ENCODE measurements at regions not wholly inside any gene's neighbourhood (a gene's known extent, or its start where the extent isn't known, plus 50 kb on each side); places are given as distances from the start of the nearest gene placed in this dataset.

- H3K27ac ChIP-seq (ENCODE audit: extremely low read depth, low read depth, low read length) = no peak overlapping the region
- no peaks in the 10 kb centered on the region for H3K9me1 ChIP-seq (ENCODE audit: control insufficient read depth, insufficient read depth, low read length)
- FAIRE-seq = no peak
- in situ Hi-C loops (cut with MboI) (no loop called here), intact Hi-C loops (cut with micrococcal nuclease) (no loop called here)
- no peaks in the 10 kb centered on the region for H4K20me1 ChIP-seq (replicated peaks; ENCODE audit: control insufficient read depth, insufficient read depth, low read length)
- H3K9me3 ChIP-seq (replicated peaks; ENCODE audit: control insufficient read depth, insufficient read depth, low read depth, low read length) = no peaks in the 10 kb centered on the region
- no peaks in the 10 kb centered on the region for H3K79me2 ChIP-seq (ENCODE audit: control insufficient read depth, insufficient read depth, low read length)
- peaks cover 0 to 5% of the 10 kb centered on the region in 2 experiments; a peak in 1 of 5 replicates for H3K4me1 ChIP-seq (replicated peaks in 1 of 2; ENCODE audit: control insufficient read depth in 2 of 2, insufficient read depth in 2 of 2, low read length in 2 of 2)
- H2AFZ ChIP-seq (ENCODE audit: low read depth, low read length) = no peak overlapping the region
- DNase-seq (ENCODE audit: extremely low read depth in 1 of 4, low spot score in 3 of 4) = no peak
- ChIA-PET POLR2A (interaction anchor here (0.6 kb wide), 1 partner anchor 23 kb away, joined by 3 read pairs; no protein-coding TSS in a partner anchor), CTCF (ENCODE audit: low intra/inter-chr PET ratio) (no interaction called here)
- BruUV-seq (replicated peaks) = no TSS peak
- H3K4me2 ChIP-seq (ENCODE audit: insufficient read depth, low read length) = no peak overlapping the region
- no peak overlapping the region for H3K4me3 ChIP-seq
- no peak overlapping the region for H3K9ac ChIP-seq (ENCODE audit: insufficient read depth in 1 of 2, low read depth in 2 of 2, low read length in 2 of 2)
- H3K36me3 ChIP-seq (ENCODE audit: control insufficient read depth, insufficient read depth, low read length) = no peaks in the 10 kb centered on the region
- peaks cover 0 to 10% of the 10 kb centered on the region in 2 experiments; a peak in 4 of 5 replicates for H3K27me3 ChIP-seq (ENCODE audit: control insufficient read depth in 2 of 2, insufficient read depth in 2 of 2, low read length in 2 of 2)
- 13% methylated on average over 1 of the region's 1 CpG for WGBS (ENCODE audit: insufficient coverage, low coverage, missing lambda C conversion rate)
- ATAC-seq = no peak
- TF ChIP-seq ATF7 (IDR thresholded peaks at IDR 0.05) = no peak
- TF ChIP-seq, protein P1, sequence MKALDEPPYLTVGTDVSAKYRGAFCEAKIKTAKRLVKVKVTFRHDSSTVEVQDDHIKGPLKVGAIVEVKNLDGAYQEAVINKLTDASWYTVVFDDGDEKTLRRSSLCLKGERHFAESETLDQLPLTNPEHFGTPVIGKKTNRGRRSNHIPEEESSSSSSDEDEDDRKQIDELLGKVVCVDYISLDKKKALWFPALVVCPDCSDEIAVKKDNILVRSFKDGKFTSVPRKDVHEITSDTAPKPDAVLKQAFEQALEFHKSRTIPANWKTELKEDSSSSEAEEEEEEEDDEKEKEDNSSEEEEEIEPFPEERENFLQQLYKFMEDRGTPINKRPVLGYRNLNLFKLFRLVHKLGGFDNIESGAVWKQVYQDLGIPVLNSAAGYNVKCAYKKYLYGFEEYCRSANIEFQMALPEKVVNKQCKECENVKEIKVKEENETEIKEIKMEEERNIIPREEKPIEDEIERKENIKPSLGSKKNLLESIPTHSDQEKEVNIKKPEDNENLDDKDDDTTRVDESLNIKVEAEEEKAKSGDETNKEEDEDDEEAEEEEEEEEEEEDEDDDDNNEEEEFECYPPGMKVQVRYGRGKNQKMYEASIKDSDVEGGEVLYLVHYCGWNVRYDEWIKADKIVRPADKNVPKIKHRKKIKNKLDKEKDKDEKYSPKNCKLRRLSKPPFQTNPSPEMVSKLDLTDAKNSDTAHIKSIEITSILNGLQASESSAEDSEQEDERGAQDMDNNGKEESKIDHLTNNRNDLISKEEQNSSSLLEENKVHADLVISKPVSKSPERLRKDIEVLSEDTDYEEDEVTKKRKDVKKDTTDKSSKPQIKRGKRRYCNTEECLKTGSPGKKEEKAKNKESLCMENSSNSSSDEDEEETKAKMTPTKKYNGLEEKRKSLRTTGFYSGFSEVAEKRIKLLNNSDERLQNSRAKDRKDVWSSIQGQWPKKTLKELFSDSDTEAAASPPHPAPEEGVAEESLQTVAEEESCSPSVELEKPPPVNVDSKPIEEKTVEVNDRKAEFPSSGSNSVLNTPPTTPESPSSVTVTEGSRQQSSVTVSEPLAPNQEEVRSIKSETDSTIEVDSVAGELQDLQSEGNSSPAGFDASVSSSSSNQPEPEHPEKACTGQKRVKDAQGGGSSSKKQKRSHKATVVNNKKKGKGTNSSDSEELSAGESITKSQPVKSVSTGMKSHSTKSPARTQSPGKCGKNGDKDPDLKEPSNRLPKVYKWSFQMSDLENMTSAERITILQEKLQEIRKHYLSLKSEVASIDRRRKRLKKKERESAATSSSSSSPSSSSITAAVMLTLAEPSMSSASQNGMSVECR (CRISPR knock-in tag; IDR thresholded peaks at IDR 0.05) = no peak
- TF ChIP-seq ZNF174 (CRISPR knock-in tag; IDR thresholded peaks at IDR 0.05) = no peak
- TF ChIP-seq HNRNPK (IDR thresholded peaks at IDR 0.05; ENCODE audit: low read depth, low read length, poor library complexity, severe bottlenecking) = no peak
- TF ChIP-seq, protein P2, sequence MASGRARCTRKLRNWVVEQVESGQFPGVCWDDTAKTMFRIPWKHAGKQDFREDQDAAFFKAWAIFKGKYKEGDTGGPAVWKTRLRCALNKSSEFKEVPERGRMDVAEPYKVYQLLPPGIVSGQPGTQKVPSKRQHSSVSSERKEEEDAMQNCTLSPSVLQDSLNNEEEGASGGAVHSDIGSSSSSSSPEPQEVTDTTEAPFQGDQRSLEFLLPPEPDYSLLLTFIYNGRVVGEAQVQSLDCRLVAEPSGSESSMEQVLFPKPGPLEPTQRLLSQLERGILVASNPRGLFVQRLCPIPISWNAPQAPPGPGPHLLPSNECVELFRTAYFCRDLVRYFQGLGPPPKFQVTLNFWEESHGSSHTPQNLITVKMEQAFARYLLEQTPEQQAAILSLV (tag; IDR thresholded peaks at IDR 0.05) = no peak
- TF ChIP-seq HMBOX1 (IDR thresholded peaks at IDR 0.05) = no peak
- no peak for TF ChIP-seq BRCA1 (IDR thresholded peaks at IDR 0.05)
- no peak for TF ChIP-seq BRCA1 (CRISPR knock-in tag; IDR thresholded peaks at IDR 0.05)
- no peak for TF ChIP-seq STAT5A (IDR thresholded peaks at IDR 0.05; ENCODE audit: borderline replicate concordance, low read length)
- TF ChIP-seq NCOA6 (IDR thresholded peaks at IDR 0.05) = no peak
- no peak for TF ChIP-seq ZNF212 (CRISPR knock-in tag; IDR thresholded peaks at IDR 0.05)
- no peak for TF ChIP-seq ZNF23 (CRISPR knock-in tag; IDR thresholded peaks at IDR 0.05)
- no peak for TF ChIP-seq ZNF75A (CRISPR knock-in tag; IDR thresholded peaks at IDR 0.05)
- TF ChIP-seq HDAC3 (IDR thresholded peaks at IDR 0.05; ENCODE audit: borderline replicate concordance, partially characterized antibody) = no peak
- TF ChIP-seq KDM5B (IDR thresholded peaks at IDR 0.05; ENCODE audit: insufficient replicate concordance, low read depth, low read length) = no peak
Observed at GRCh38 chr13:40168425-40169166, 497.8 kb downstream of the FOXO1 start.
